GM21390 (cell line): ENCODE measurements at regions not wholly inside any gene's neighbourhood (a gene's known extent, or its start where the extent isn't known, plus 50 kb on each side); places are given as distances from the start of the nearest gene placed in this dataset.

ENCODE experiments used
- ATAC-seq: cut with Tn5 transposase; IDR thresholded peaks from one replicate; pipeline ENCODE4 v1.9.1; 2021; ENCODE audit not compliant: unreplicated experiment

DNA sequence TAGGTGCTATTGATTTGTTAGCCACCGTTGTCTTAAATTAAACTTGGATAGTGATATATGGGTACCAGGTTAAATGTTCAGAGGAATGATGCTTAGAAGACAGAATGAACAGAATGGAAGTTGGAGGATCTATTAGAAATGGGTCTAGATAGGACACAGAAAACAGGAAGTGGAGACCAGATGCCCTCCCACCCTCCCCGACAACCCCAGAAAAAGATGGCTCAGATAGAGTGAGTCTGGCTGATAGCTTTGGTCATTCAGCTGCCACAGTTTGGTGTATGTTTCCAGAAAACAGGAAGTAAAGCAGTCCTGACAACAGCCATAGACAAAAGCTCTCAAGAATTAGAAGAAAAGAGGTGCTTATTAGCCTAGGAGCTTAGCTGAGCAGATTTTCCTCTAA, 71.5 kb upstream of the DSG1 start:
- ATAC-seq: no peak

DNA sequence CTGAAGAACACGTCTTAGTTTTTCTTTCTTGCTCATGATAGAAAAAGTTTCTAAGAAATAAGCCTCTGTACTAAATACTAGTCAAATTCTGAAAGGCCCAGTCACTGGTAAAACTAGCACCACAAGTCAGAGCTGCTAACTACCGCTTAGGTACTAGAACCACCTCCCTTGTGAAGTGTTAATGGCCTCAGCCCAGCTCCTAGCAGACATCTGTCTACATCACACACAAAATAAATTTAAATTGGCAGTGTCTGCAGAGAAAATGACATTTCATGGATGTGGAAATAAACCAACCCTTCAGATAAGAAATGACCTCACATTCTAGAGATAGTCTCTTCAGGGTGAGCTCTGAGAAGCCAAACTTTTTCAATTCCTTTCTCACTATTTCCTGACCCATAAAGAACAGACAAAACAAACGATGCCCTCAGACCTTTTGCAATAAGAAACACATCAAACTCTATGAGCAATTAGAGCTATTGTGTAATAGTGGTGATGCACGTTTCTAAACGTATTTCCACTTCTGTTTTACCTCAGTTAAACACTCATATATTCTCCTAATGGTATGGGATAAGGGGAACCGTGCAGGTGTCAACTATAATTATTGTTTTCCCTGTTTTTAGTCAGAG, 70.3 kb upstream of the DSG1 start:
- no peak for ATAC-seq

DNA sequence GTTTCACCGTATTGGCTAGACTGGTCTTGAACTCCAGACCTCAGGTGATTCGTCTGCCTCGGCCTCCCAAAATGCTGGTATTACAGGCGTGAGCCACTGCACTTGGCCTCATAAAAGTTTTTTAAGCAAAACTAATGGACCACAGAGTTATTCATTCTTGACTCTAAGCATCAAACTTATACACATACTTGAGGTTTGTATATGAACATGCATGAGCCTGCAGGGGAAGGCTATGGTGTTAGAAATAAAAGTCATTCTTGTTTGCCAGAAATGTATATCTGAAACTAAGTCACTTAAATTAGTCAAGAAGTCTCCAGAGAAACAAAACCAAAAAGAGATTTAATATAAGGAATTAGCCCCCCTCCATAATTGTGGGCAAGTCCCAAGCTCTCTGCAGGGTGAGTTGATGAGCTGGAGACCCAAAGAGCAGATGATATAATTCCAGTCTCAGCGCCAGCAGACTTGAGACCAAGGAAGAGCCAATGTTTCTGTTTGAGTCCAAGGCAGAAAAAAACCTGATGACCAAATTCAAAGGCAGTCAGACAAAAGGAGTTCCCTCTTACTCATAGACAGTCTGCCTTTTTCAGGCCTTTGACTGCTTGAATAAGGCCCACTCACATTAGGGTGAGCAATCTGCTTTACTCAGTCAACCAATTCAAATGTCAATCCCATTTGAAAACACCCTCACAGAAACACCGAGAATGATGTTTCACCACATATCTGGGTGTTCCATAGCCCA, 69.0 kb upstream of the DSG1 start:
- ATAC-seq: no peak

DNA sequence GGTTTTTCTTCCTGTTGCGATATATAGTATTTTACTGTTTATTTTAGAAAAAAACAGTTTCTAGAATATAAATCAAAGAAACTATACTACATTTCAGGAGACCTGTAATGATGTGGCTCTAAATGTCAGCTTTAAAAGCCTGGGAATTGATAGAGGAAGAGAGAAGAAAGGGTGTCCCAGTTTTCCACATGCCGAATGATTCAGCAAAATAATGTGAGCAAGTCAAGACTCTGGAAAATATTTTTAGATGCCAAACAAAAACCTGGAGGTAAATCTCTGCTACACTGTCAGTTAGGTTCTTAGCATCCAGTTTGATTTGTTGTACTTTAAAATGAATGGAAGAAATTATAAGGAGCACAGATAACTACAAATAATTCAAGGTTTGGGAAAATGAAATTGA, 67.1 kb upstream of the DSG1 start:
- no peak for ATAC-seq

DNA sequence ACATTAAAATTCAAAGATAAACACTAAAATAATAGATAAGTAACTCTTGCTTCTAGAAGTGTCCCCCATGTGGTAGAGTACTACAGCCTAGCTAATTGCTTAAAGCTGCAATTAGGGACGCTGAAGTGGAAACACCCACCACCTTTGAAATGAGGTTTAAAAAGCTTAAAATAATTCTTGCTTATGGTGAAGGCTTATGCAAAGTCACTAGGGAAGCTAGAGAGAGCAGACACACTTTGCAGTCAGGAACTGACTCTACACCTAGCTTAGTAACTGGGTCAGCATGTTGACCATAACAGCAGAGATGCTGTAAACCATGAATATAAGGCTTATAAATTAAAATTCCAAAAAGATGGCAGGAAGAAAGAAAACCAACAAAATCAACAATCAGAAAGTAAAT, 65.4 kb upstream of the DSG1 start:
- ATAC-seq: no peak

DNA sequence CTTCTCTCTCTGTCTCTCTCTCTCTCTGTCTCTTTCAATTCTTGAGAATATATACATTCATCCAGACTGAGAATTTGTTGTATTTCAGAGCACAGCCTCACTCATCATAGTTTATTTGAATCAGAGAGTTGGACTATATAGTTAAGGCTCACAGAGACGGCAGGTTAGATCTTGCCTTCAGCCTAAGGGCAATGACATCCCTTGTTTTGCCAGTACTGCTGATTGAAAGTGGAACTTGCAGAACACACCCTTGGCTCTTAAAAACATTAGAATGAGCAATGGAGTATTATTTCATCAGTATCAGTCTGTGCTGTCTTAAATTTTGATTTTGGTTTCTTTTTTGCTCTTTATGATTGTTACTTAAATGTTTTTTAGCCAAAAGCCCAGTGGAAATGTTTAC, 62.0 kb upstream of the DSG1 start:
- no peak for ATAC-seq

DNA sequence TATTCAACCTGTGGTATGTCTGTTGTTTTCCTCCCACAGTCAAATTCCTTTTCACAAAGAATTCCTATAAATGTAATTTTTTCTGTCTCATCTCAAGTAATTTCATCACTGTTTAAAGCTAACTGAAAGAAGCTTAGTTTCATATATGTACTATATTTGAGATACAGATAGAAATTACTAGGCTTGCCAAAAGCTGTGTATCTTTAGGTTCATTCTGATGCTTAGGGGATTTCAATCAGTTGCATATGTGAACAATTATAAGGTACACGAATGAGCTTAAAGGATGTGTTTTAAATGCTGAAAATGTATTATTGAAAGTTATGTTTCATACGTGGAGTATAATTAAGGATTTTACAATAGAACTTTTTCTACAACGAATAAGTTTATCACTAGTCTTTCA, 59.2 kb upstream of the DSG1 start:
- ATAC-seq: no peak

DNA sequence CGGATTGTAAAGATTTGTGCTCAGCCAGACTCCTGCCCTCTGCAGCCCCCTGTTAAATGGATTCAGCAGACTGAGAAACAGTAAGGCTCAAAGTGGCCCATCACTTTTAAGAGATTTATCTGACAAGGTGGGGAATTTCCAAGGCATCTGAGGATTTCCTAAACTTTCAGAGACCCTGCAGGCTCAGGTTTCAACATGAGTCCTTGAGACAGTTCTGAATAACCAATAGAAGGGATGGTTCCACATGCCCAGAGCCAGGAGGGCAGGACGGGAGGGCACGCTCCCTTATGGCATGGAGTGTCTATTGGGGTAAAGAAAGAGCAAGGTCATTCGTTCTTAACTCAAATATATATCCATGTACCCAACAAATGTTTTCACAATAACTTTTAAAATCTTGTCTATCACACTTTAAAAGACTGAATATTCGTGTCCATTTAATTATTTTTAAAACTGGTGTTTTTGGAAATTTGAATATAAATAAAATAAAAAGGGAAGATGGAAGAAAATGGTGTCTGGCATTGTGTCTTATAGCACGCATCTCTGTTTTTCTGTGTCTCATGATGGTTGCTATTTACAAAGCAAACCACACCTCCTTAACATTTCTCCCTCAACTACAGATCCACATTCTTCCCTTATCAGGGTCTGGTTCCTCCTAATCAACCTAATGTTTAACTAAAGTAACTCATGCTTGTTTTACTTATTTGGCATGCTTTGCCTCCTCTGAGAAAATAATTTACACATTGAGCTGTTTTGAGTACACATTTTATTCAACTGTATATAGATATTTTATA, 56.0 kb upstream of the DSG1 start:
- ATAC-seq: no peak

DNA sequence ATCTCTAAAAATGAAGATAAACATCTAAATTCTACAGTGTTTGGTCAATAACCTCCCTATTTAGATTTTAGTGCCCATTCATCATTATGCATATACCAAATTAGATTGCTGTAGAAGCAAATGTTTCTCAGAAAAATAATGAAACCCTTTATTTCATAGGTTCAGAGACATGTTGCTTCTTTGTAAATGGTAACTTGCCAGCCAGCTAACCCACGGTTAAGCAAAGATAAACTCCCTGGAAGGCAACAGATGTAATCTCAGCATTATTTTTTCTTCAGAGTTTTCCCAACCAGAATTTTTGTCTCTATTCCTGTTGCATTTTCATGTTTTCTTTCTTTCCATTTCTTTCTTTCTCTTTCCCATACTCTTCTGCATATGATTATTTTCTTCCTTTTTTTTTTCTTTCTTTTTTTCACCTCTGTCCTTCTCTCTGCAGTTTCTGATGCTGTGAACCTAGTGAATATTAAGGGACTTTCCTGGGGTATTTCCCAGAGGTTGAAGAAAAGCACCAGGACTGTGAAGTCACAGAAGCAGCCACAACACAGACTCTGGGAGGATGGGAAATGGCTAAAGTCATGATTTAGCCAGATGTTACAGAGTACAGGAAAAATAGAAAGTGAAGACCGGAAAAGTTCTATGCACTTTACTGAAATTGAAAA, 50.0 kb upstream of the DSG1 start:
- ATAC-seq: peak; percentile 56
